DMS153 treated with DMSO at 0.1 percent for 48 hours (cell line): ENCODE measurements at regions not wholly inside any gene's neighbourhood (a gene's known extent, or its start where the extent isn't known, plus 50 kb on each side); places are given as distances from the start of the nearest gene placed in this dataset.

Experiments used
- DNase-seq: peaks from one replicate; lab custom pipeline; 2025; ENCODE audit not compliant: unreplicated experiment; lab: John Stamatoyannopoulos, UW

DNA sequence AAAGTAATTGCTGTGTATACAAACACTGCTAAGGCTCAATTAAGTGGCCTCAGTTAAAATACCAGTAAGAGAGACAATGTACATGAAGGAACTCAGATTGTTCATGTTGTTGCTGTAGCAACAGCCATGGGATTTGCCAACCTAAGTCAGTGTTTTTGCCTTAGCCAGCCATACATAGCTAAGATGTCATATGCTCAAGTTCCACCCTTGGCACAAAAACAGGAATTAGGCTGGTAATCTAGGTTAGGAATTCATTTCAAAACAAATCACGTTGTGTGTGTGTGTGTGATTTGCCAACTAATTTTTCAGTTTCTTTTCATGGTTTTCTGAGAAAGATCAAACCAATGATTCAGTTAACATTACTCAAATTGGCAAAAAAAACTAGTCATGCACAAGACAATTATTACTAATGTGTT lies 143.7 kb upstream of the KCNMB2 start:
- no peak for DNase-seq

DNA sequence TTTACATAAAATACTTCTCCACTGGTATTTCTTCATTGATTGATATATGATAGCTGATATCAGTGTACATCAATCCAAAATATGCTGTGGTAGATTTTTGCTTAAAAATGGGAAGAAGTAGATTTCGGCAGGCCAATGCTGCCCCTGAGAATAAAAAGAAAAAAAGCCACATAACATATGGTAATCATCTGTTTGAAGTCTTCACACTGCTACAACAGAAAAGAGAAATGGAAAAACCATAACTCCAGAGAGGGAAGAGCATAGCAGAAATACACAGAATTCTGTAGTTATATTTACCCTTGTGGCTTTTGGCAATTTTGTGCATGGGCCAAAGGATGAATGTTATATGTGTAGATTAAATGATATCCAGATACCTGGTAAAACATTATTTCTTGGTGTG lies 143.1 kb upstream of the KCNMB2 start:
- DNase-seq, result no peak

GRCh38 chr3:178393824-178394223 lies 142.4 kb upstream of the KCNMB2 start:
- no peak for DNase-seq

DNA sequence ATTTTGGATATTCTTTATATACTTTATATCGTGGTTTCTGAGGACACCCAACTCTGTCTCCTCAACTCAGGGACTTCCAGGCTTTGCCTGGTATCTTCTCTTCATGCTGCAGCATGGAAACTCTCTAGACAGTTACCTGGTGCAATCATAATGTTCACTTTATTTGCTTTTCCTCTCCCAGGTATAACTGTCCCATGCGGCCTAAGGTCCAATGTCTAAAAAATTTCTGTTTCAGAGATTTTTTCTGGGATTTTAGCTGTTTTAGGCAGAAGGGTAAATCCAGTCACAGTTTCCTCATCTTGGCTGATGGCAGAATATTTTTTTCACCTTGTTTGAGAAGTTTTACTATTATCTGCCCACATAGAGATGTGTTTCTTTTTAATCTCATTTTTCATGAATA lies 139.9 kb upstream of the KCNMB2 start:
- DNase-seq, result no peak

- no peak for DNase-seq
These were observed 139.0 kb upstream of the KCNMB2 start for GRCh38 chr3:178397202-178397601.

GRCh38 chr3:178397836-178398235 lies 138.4 kb upstream of the KCNMB2 start:
- DNase-seq, result no peak

GRCh38 chr3:178404961-178405360 lies 131.3 kb upstream of the KCNMB2 start:
- no peak for DNase-seq

- no peak for DNase-seq
These were observed 130.7 kb upstream of the KCNMB2 start for GRCh38 chr3:178405531-178405930.

DNA sequence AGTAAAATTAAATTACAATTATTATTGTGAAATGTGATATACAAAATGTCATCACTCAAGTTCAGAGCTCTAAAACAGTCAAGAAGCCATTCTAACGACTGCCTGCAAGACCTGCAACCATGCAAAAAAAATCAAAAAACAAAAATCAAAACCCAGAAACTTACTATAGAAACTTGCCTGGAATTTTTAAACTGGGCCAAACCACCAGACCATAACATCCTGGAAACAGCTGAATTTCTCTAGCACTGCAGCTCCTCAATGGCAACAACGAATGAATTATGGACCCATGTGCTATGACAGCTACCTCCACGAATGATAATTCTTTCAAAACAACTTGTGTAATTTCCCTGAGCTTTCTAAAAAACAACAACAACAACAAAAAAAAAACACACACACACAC lies 130.0 kb upstream of the KCNMB2 start:
- DNase-seq, result no peak

DNA sequence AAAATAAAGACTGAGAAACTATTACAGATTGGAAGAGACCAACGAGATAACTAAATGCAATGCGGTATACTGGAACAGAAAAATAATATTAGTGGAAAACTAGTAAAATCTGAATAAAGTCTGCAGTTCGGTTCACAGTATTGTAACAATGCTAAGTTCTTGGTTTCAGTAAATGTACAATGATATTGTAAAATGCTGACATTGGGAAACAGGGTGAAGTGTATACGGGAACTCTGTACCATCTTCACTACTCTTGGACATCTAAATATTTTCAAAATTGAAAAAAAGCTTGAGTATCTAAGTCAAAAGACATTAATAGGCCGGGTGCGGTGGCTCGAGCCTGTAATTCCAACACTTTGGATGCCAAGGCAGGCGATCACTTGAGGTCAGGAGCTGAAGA lies 120.9 kb upstream of the KCNMB2 start:
- no peak for DNase-seq

DNA sequence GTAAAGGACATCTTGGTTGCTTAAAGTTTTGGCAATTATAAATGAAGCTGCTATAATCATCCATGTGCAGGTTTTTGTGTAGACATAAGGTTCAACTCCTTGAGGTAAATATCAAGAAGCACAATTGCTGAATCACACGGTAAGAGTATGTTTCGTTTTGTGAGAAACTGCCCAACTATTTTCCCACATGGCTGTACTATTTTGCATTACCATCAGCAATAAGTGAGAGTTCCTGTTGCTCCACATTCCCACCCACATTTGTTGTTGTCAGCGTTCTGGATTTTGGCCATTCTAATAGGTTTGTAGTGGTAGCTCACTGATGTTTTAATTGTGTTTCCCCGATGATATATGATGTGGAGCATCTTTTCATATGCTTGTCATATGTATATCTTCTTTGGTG lies 118.5 kb upstream of the KCNMB2 start:
- no peak for DNase-seq

- DNase-seq, result no peak
These were observed 117.2 kb upstream of the KCNMB2 start for GRCh38 chr3:178419071-178419470.

DNA sequence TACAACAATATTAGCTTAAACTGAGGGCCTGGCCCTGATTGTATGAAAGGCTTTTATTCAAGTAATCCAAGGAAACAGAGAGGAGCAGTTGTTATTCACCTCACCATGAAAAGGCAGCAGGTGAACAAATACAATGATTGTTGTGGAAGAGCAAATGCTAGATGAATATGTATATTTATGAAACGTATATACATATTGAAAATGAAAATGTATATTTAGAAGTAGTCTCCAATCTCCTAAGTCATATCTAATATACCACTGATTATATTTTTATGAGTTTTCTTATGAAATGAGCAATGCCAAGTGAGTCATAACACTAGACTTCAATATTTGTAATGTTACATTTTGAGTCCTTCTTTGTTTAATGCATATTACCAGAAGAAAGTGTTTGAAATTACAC lies 116.2 kb upstream of the KCNMB2 start:
- DNase-seq, result peak; percentile 57

- peak; percentile 64 for DNase-seq
These were observed 115.2 kb upstream of the KCNMB2 start for GRCh38 chr3:178421069-178421468.

DNA sequence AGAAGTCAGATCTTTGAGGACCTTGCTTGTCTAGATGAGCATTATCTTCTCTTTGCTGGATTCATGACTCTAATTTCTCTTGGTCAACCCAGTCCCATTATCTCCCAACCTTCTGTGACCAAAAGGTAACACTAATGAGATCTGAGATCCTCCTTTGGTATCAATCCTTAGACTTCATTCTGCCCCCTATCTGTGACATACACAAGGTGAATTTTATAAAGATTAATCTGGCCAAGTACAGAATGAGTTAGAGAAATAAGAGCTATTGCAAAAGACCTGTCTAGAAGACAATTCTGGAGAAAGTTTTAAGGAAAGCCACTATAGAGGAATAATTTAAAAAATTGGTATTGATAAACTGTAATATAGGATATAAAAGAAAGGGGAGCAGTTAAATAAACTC lies 113.8 kb upstream of the KCNMB2 start:
- DNase-seq, result no peak

DNA sequence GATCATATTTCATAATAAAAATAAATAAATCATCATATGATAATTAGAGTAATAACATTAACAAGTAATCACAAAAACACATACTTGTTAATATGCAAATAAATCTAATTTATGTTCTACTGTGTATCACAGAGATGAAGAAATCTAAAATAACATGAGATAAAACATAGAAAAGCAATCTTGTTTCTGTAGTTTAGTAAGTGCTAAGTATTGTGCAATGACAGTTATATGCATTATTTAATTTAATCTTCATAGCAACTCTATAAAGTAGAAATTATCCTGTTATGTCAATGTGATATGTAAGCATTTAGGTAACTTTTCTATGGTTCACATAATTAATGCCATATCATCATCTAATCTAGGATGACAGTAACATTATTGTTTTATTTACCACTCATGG lies 108.2 kb upstream of the KCNMB2 start:
- no peak for DNase-seq

GRCh38 chr3:178434206-178434805 lies 101.9 kb upstream of the KCNMB2 start:
- DNase-seq, result no peak

- DNase-seq, result no peak
These were observed 100.7 kb upstream of the KCNMB2 start for GRCh38 chr3:178435575-178435974.

GRCh38 chr3:178436773-178437172 lies 99.5 kb upstream of the KCNMB2 start:
- peak; percentile 57 for DNase-seq

- DNase-seq, result no peak
These were observed 99.0 kb upstream of the KCNMB2 start for GRCh38 chr3:178437236-178437635.

DNA sequence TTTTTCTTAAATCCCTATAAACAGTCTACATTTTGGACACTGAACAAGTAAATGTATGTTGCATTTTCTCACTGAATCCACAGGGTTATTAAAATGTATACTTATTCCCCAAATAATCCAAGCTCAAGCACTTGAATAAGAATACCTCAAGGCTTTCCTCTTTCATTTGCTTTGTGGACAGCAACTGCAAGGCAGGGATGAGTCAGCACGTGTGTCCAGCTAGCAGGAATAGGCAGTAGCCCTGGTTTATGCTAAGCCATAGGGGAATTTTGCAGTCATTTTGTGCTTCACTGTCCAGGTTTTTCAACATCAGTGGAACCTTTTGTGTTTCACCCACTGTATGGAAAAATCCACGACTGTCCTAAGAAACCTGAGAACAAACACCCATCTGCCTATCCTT lies 96.7 kb upstream of the KCNMB2 start:
- no peak for DNase-seq

- DNase-seq, result no peak
These were observed 96.2 kb upstream of the KCNMB2 start for GRCh38 chr3:178440043-178440442.

GRCh38 chr3:178443634-178444033 lies 92.6 kb upstream of the KCNMB2 start:
- DNase-seq, result no peak

- DNase-seq, result no peak
These were observed 91.1 kb upstream of the KCNMB2 start for GRCh38 chr3:178445139-178445538.
